B cell (primary cell): ENCODE measurements at regions not wholly inside any gene's neighbourhood (a gene's known extent, or its start where the extent isn't known, plus 50 kb on each side); places are given as distances from the start of the nearest gene placed in this dataset.

Experiments
- ATAC-seq: fragments of 200-7000 bp; cut with Tn5 transposase; one replicate; pipeline ENCODE4 v1.10.0; 2021; ENCODE audit warnings: low read depth, mild to moderate bottlenecking, moderate number of reproducible peaks, moderate library complexity
- CTCF ChIA-PET: fragments of 350-600 bp; sonication (Branson Sonifier 250); formaldehyde crosslinking; loops from one replicate; lab custom pipeline; 2021; ENCODE audit warnings: antibody characterized with exemption, inconsistent platforms; lab: Charles Lee
- POLR2A ChIA-PET: fragments of 350-600 bp; sonication (Branson Sonifier 250); formaldehyde crosslinking; loops from one replicate; lab custom pipeline; 2021; ENCODE audit warnings: antibody characterized with exemption; lab: Charles Lee
- DNase-seq: peaks from one replicate; pipeline ENCODE4 v3.0.0; 2013
- H2AFZ ChIP-seq: 2 replicates; pipeline ENCODE4 v1.6.1; 2012; ENCODE audit warnings: mild to moderate bottlenecking, low read depth, low read length; ENCODE audit not compliant: insufficient read depth, poor library complexity, severe bottlenecking
- H3K27ac ChIP-seq, 2 donors: 1 replicate in 1 of 2; 2 replicates in 1 of 2; pipeline ENCODE4 v1.5.1; 2012 to 2013; ENCODE audit warnings: low read length in 2 of 2, mild to moderate bottlenecking in 2 of 2, moderate library complexity in 1 of 2
- H3K27me3 ChIP-seq, 4 experiments: fragments of 200-600 bp in 1 of 4; sonication (generic) in 1 of 4; replicated peaks in 1 of 4; 1 replicate in 2 of 4; 2 replicates in 2 of 4; pipeline versions ENCODE4 v1.6.1 to v1.7.0; 2013 to 2016; ENCODE audit warnings: low read length in 3 of 4, mild to moderate bottlenecking in 2 of 4, mixed read lengths in 1 of 4, moderate library complexity in 1 of 4; ENCODE audit not compliant: insufficient read depth in 4 of 4, control insufficient read depth in 3 of 4; ENCODE audit errors: control extremely low read depth in 1 of 4
- H3K36me3 ChIP-seq, 2 experiments: replicated peaks in 1 of 2; 1 replicate in 1 of 2; 2 replicates in 1 of 2; pipeline versions ENCODE4 v1.6.1 to v1.7.1; 2013; ENCODE audit warnings: low read length in 1 of 2; ENCODE audit not compliant: insufficient read depth in 2 of 2, control insufficient read depth in 1 of 2; ENCODE audit errors: control extremely low read depth in 1 of 2, extremely low read depth in 1 of 2
- H3K4me1 ChIP-seq, 2 donors: fragments of 200-600 bp in 1 of 2; sonication (generic) in 1 of 2; 1 replicate in 1 of 2; 2 replicates in 1 of 2; pipeline versions ENCODE4 v1.5.1 to v1.6.1; 2013 to 2017; ENCODE audit warnings: low read length in 2 of 2; ENCODE audit not compliant: control insufficient read depth in 2 of 2, insufficient read depth in 2 of 2
- H3K4me2 ChIP-seq: replicated peaks from 2 replicates; pipeline ENCODE3; 2012; ENCODE audit warnings: mild to moderate bottlenecking, low read depth, low read length; ENCODE audit not compliant: poor library complexity, severe bottlenecking
- H3K4me3 ChIP-seq, 5 experiments: fragments of 200-600 bp in 1 of 5; sonication (generic) in 1 of 5; 1 replicate in 3 of 5; 2 replicates in 2 of 5; pipeline versions ENCODE4 v1.5.1 to v1.7.0; 2011 to 2016; ENCODE audit warnings: low read length in 4 of 5, mild to moderate bottlenecking in 4 of 5, low read depth in 2 of 5, control low read depth in 1 of 5, moderate library complexity in 1 of 5; ENCODE audit not compliant: insufficient read depth in 1 of 5; ENCODE audit errors: control extremely low read depth in 1 of 5, extremely low read depth in 1 of 5
- H3K79me2 ChIP-seq: fragments of 200-600 bp; sonication (generic); one replicate; pipeline ENCODE4 v1.6.0; 2016; ENCODE audit warnings: low read length; ENCODE audit not compliant: control insufficient read depth, insufficient read depth
- H3K9ac ChIP-seq: fragments of 200-600 bp; sonication (generic); 2 replicates; pipeline ENCODE4 v1.6.1; 2017; ENCODE audit warnings: mild to moderate bottlenecking, low read length, moderate library complexity
- H3K9me3 ChIP-seq, 3 donors: one replicate each; pipeline versions ENCODE4 v1.6.1 to v1.7.1; 2013; ENCODE audit warnings: low read length in 2 of 3; ENCODE audit not compliant: control insufficient read depth in 2 of 3, insufficient read depth in 1 of 3; ENCODE audit errors: control extremely low read depth in 1 of 3
- H4K20me1 ChIP-seq: 2 replicates; pipeline ENCODE4 v1.6.0; 2012; ENCODE audit warnings: mild to moderate bottlenecking, low read length; ENCODE audit not compliant: insufficient read depth, control insufficient read depth, poor library complexity, severe bottlenecking
- H3K27ac Mint-ChIP-seq: one replicate; pipeline ENCODE4 v1.8.0; 2021; ENCODE audit warnings: mixed read lengths
- H3K27me3 Mint-ChIP-seq: one replicate; pipeline ENCODE4 v1.8.0; 2021; ENCODE audit warnings: mixed read lengths
- H3K4me1 Mint-ChIP-seq: one replicate; pipeline ENCODE4 v1.8.0; 2021; ENCODE audit warnings: mixed read lengths
- H3K4me3 Mint-ChIP-seq: one replicate; pipeline ENCODE4 v1.8.0; 2021; ENCODE audit warnings: mixed read lengths
- H3K9me3 Mint-ChIP-seq: one replicate; pipeline ENCODE4 v1.8.0; 2022; ENCODE audit warnings: mixed read lengths; ENCODE audit not compliant: insufficient read depth
- EZH2 ChIP-seq: IDR thresholded peaks from 2 replicates; pipeline ENCODE4 v1.6.1; 2012; ENCODE audit warnings: borderline replicate concordance, low read depth, mild to moderate bottlenecking, moderate library complexity, low read length; ENCODE audit not compliant: insufficient read depth, poor library complexity, severe bottlenecking
- WGBS: methylation state at CpG from one replicate; pipeline ENCODE4 v1.1.5; 2013; ENCODE audit warnings: missing lambda C conversion rate; ENCODE audit not compliant: insufficient coverage; 5-methylcytosine and 5-hydroxymethylcytosine counted together
- intact Hi-C: fragments of 100-400 bp; cut with micrococcal nuclease; formaldehyde crosslinking; loops from one replicate; pipeline ENCODE4 v1.10.0; 2022
- TF ChIP-seq, protein P1 (sequence below): fragments of 200-600 bp; IDR thresholded peaks from one replicate; pipeline ENCODE4 v1.8.0; 2022; ENCODE audit warnings: antibody characterized with exemption, mild to moderate bottlenecking

DNA sequence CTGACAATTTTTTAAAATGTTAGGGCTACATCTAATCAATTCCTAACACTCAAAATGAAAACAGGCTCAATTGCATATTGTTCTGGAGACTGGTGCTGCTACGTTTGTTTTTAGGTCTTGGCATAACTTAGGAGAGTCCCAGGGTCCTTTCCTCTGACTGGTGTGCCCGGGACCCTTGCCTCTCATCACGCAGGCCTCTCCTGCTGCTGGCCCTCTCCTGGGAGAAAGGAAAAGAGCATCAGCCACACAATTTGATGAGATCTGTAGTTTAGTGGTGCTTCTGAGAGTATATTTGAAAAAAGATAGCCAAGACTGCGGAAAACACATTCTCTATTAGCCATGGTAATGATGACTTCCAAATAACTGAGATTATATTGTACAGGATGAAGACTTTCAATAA is 380.0 kb downstream of the KLF12 start:
- H3K4me3 ChIP-seq: no peak overlapping the region
- no peak overlapping the region for H3K9ac ChIP-seq
- TF ChIP-seq, protein P1, sequence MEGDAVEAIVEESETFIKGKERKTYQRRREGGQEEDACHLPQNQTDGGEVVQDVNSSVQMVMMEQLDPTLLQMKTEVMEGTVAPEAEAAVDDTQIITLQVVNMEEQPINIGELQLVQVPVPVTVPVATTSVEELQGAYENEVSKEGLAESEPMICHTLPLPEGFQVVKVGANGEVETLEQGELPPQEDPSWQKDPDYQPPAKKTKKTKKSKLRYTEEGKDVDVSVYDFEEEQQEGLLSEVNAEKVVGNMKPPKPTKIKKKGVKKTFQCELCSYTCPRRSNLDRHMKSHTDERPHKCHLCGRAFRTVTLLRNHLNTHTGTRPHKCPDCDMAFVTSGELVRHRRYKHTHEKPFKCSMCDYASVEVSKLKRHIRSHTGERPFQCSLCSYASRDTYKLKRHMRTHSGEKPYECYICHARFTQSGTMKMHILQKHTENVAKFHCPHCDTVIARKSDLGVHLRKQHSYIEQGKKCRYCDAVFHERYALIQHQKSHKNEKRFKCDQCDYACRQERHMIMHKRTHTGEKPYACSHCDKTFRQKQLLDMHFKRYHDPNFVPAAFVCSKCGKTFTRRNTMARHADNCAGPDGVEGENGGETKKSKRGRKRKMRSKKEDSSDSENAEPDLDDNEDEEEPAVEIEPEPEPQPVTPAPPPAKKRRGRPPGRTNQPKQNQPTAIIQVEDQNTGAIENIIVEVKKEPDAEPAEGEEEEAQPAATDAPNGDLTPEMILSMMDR: no peak
- Mint-ChIP-seq H3K4me3 (no peak overlapping the region), H3K27me3 (no peaks in the 10 kb centered on the region), H3K27ac (no peak overlapping the region), H3K9me3 (no peaks in the 10 kb centered on the region), H3K4me1 (peaks cover 2% of the 10 kb centered on the region)
- WGBS: 100% methylated on average over 1 of the region's 4 CpGs
- H3K9me3 ChIP-seq: no peaks in the 10 kb centered on the region
- no peaks in the 10 kb centered on the region for H3K27me3 ChIP-seq
- H4K20me1 ChIP-seq: peaks cover 6% of the 10 kb centered on the region
- DNase-seq (no peak), ATAC-seq (no peak)
- ChIA-PET CTCF (interaction anchor here (0.7 to 4.9 kb wide), 7 partner anchors 9 to 1466 kb away, joined by 4 to 62 read pairs (median 6); no protein-coding TSS in a partner anchor), POLR2A (no interaction called here)
- no peaks in the 10 kb centered on the region for H3K4me1 ChIP-seq
- intact Hi-C loops: loop anchor here (1.0 to 10.0 kb wide), 4 partner anchors 13 to 1601 kb away; no protein-coding TSS in a partner anchor
- H2AFZ ChIP-seq: no peak overlapping the region
- peaks cover 2 to 13% of the 10 kb centered on the region in 2 experiments for H3K36me3 ChIP-seq
- H3K79me2 ChIP-seq: no peaks in the 10 kb centered on the region
- no peak overlapping the region for H3K27ac ChIP-seq
- H3K4me2 ChIP-seq: no peak overlapping the region

DNA sequence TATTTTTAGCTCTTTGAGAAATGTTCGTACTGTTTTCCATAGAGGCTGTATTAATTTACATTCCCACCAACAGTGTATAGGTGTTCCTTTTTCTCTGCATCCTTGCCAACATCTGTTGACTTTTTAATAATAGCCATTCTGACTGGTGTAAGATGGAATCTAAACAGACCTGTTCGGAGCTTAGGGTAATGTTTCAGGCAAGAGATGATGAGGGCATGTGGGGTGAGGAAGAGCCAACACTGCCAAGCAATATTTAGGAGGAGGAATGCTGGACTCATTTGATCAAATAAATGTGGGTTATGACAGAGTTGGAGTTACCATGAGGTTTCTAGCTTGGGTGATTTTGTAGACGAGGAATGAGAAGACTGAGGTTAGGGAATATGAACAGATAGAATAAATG is 382.9 kb downstream of the KLF12 start:
- Mint-ChIP-seq H3K9me3 (no peaks in the 10 kb centered on the region), H3K27me3 (no peaks in the 10 kb centered on the region), H3K4me1 (no peaks in the 10 kb centered on the region), H3K27ac (no peak overlapping the region), H3K4me3 (no peak overlapping the region)
- H3K79me2 ChIP-seq: no peaks in the 10 kb centered on the region
- ChIA-PET CTCF (no interaction called here), POLR2A (no interaction called here)
- peaks cover 6% of the 10 kb centered on the region for H4K20me1 ChIP-seq
- WGBS: 87% methylated on average over 2 of the region's 3 CpGs
- intact Hi-C loops: loop anchor here (10.0 kb wide), 1 partner anchor 1604 kb away; no protein-coding TSS in a partner anchor
- ATAC-seq (no peak), DNase-seq (no peak)
- no peak overlapping the region for H3K9ac ChIP-seq
- no peak for TF ChIP-seq EZH2
- TF ChIP-seq, protein P1: no peak
- H3K27me3 ChIP-seq: no peaks in the 10 kb centered on the region
- no peak overlapping the region for H3K4me3 ChIP-seq
- no peak overlapping the region for H2AFZ ChIP-seq
- H3K36me3 ChIP-seq: peaks cover 2 to 19% of the 10 kb centered on the region in 2 experiments
- H3K4me2 ChIP-seq: no peak overlapping the region
- peaks cover 0 to 6% (median 4%) of the 10 kb centered on the region in 3 donors for H3K9me3 ChIP-seq
- no peak overlapping the region for H3K27ac ChIP-seq
- H3K4me1 ChIP-seq: no peaks in the 10 kb centered on the region
